AG09319 (cell line): ENCODE measurements at regions not wholly inside any gene's neighbourhood (a gene's known extent, or its start where the extent isn't known, plus 50 kb on each side); places are given as distances from the start of the nearest gene placed in this dataset.

Source experiments
- DNase-seq: peaks from one replicate; pipeline ENCODE4 v3.0.0-alpha.2; 2010; ENCODE audit warnings: low read depth; ENCODE audit errors: extremely low read depth
- CTCF ChIP-seq: IDR thresholded peaks from 2 replicates; pipeline ENCODE4 v1.5.1; 2011; ENCODE audit warnings: low read depth, mild to moderate bottlenecking, inconsistent platforms, low read length, moderate library complexity

- no peak for DNase-seq
Measured at GRCh38 chr13:80262051-80262695, 78.8 kb downstream of the SPRY2 start.

GRCh38 chr13:80259159-80259558 lies 81.8 kb downstream of the SPRY2 start:
- no peak for TF ChIP-seq CTCF
- DNase-seq = no peak

More at GRCh38 chr13:80262051-80262695, 78.8 kb downstream of the SPRY2 start:
- no peak for TF ChIP-seq CTCF

- no peak for TF ChIP-seq CTCF
- DNase-seq = no peak
Measured at GRCh38 chr13:80256352-80256932, 84.5 kb downstream of the SPRY2 start.

GRCh38 chr13:80255946-80256345 lies 85.0 kb downstream of the SPRY2 start:
- no peak for TF ChIP-seq CTCF
- no peak for DNase-seq

- DNase-seq = no peak
- TF ChIP-seq CTCF = no peak
Measured at GRCh38 chr13:80251403-80251802, 89.5 kb downstream of the SPRY2 start.

- TF ChIP-seq CTCF = no peak
- DNase-seq = no peak
Measured at GRCh38 chr13:80250213-80250810, 90.6 kb downstream of the SPRY2 start.

GRCh38 chr13:80249516-80250212 lies 91.3 kb downstream of the SPRY2 start:
- no peak for DNase-seq
- TF ChIP-seq CTCF = no peak
